Stimulated activated CD4-positive, alpha-beta T cell treated with anti-CD3 and anti-CD28 coated beads, Interleukin-15, amount 100 ng/mL, for 48 hours (primary cell): ENCODE measurements at regions not wholly inside any gene's neighbourhood (a gene's known extent, or its start where the extent isn't known, plus 50 kb on each side); places are given as distances from the start of the nearest gene placed in this dataset.
"Not testable (repeated sequence)": the region's sequence is repeated elsewhere in the genome, so short reads cannot be mapped to it uniquely, and the experiment has no call there.

Experiments
- DNase-seq, 2 donors: peaks; one replicate each; pipeline ENCODE4 v3.0.0-alpha.2; 2020; ENCODE audit warnings: low read depth in 2 of 2

GRCh38 chr17:47066841-47067682 is 88.0 kb upstream of the RPRML start:
- peak; percentile 67 to 72 for DNase-seq

GRCh38 chr17:47066095-47066494 is 87.0 kb upstream of the RPRML start:
- no peak for DNase-seq

- no peak for DNase-seq
Measured at GRCh38 chr17:47064684-47065083, 85.6 kb upstream of the RPRML start.

DNA sequence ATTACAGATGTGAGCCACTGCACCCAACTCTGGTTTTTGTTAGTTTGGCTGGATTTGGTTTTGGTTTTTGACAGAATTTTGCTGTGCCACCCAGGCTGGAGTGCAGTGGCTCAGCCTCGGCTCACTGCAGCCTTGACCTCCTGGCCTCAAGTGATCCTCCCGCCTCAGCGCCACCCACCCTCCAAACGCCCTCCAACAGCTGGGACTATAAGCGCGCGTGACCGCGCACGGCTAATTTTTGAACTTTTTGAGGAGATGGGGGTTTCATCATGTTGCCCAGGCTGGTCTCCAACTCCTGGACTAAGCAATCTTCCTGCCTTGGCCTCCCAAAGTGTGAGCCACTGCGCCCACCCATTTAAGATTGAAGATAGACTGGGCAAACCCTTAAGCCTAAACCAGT is 84.4 kb upstream of the RPRML start:
- no peak for DNase-seq

- not testable (repeated sequence) for DNase-seq
Measured at GRCh38 chr17:47062851-47063250, 83.8 kb upstream of the RPRML start.

- not testable (repeated sequence) for DNase-seq
Measured at GRCh38 chr17:47060005-47060404, 81.0 kb upstream of the RPRML start.

GRCh38 chr17:47057830-47058229 is 78.8 kb upstream of the RPRML start:
- DNase-seq, result no peak

GRCh38 chr17:47057279-47057678 is 78.2 kb upstream of the RPRML start:
- not testable (repeated sequence) for DNase-seq

DNA sequence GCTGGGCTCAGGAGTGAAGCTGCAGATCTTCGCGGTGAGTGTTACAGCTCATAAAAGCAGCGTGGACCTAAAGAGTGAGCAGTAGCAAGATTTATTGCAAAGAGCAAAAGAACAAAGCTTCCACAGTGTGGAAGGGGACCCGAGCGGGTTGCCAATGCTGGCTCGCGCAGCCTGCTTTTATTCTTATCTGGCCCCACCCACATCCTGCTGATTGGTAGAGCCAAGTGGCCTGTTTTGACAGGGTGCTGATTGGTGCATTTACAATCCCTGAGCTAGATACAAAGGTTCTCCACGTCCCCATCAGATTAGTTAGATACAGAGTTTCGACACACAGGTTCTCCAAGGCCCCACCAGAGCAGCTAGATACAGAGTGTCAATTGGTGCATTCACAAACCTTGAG is 77.6 kb upstream of the RPRML start:
- DNase-seq, result not testable (repeated sequence)
